Neural crest cell (in vitro differentiated cells): ENCODE measurements at regions not wholly inside any gene's neighbourhood (a gene's known extent, or its start where the extent isn't known, plus 50 kb on each side); places are given as distances from the start of the nearest gene placed in this dataset.

Source experiments
- DNase-seq: peaks from one replicate; pipeline ENCODE4 v3.0.0; 2021; ENCODE audit warnings: low read depth, mixed read lengths, low spot score
- H3K27ac Mint-ChIP-seq: one replicate; pipeline ENCODE4 v1.8.0; 2021; ENCODE audit warnings: mild to moderate bottlenecking, mixed read lengths; ENCODE audit not compliant: unreplicated experiment
- H3K27me3 Mint-ChIP-seq: 2 replicates; pipeline ENCODE4 v1.8.0; 2021; ENCODE audit warnings: low read depth, mild to moderate bottlenecking, mixed read lengths
- H3K36me3 Mint-ChIP-seq: 2 replicates; pipeline ENCODE4 v1.8.0; 2021; ENCODE audit warnings: low read depth, mild to moderate bottlenecking, mixed read lengths
- H3K4me1 Mint-ChIP-seq: 2 replicates; pipeline ENCODE4 v1.8.0; 2021; ENCODE audit warnings: mixed read lengths
- H3K4me3 Mint-ChIP-seq: one replicate; pipeline ENCODE4 v1.8.0; 2021; ENCODE audit warnings: mild to moderate bottlenecking, mixed read lengths
- H3K9me3 Mint-ChIP-seq: 2 replicates; pipeline ENCODE4 v1.8.0; 2021; ENCODE audit warnings: mixed read lengths
- TF ChIP-seq, protein P1 (sequence below): fragments of 200-600 bp; sonication (generic); conservative IDR thresholded peaks from 2 replicates; pipeline ENCODE4 v1.5.0; 2021; ENCODE audit warnings: antibody characterized with exemption, mild to moderate bottlenecking

DNA sequence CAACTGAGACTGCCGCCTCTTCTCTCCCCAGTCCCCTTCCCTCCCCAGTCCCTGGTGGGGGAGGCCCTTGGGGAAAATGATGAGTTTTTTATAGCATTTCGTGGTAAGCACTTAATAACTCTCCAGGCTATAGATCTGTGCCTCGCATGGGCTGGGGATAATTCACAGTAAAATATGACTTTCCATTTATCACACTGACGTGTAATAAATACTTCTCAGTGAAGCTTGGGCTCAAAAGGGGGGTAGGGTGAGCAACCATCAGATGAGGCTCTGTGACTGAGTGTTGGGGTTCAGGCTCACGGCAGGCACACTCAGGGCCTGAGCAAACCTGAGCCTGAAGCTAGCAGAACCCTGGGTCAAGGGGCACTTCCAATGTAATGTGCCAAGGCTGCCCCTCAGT, 101.6 kb downstream of the CCT6B start:
- Mint-ChIP-seq H3K9me3 (no peaks in the 10 kb centered on the region), H3K4me1 (no peaks in the 10 kb centered on the region), H3K4me3 (no peak overlapping the region), H3K27me3 (peaks cover 28% of the 10 kb centered on the region), H3K27ac (peak overlapping the region; percentile 45), H3K36me3 (no peaks in the 10 kb centered on the region)
- TF ChIP-seq, protein P1, sequence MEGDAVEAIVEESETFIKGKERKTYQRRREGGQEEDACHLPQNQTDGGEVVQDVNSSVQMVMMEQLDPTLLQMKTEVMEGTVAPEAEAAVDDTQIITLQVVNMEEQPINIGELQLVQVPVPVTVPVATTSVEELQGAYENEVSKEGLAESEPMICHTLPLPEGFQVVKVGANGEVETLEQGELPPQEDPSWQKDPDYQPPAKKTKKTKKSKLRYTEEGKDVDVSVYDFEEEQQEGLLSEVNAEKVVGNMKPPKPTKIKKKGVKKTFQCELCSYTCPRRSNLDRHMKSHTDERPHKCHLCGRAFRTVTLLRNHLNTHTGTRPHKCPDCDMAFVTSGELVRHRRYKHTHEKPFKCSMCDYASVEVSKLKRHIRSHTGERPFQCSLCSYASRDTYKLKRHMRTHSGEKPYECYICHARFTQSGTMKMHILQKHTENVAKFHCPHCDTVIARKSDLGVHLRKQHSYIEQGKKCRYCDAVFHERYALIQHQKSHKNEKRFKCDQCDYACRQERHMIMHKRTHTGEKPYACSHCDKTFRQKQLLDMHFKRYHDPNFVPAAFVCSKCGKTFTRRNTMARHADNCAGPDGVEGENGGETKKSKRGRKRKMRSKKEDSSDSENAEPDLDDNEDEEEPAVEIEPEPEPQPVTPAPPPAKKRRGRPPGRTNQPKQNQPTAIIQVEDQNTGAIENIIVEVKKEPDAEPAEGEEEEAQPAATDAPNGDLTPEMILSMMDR, result no peak
- DNase-seq, result no peak

DNA sequence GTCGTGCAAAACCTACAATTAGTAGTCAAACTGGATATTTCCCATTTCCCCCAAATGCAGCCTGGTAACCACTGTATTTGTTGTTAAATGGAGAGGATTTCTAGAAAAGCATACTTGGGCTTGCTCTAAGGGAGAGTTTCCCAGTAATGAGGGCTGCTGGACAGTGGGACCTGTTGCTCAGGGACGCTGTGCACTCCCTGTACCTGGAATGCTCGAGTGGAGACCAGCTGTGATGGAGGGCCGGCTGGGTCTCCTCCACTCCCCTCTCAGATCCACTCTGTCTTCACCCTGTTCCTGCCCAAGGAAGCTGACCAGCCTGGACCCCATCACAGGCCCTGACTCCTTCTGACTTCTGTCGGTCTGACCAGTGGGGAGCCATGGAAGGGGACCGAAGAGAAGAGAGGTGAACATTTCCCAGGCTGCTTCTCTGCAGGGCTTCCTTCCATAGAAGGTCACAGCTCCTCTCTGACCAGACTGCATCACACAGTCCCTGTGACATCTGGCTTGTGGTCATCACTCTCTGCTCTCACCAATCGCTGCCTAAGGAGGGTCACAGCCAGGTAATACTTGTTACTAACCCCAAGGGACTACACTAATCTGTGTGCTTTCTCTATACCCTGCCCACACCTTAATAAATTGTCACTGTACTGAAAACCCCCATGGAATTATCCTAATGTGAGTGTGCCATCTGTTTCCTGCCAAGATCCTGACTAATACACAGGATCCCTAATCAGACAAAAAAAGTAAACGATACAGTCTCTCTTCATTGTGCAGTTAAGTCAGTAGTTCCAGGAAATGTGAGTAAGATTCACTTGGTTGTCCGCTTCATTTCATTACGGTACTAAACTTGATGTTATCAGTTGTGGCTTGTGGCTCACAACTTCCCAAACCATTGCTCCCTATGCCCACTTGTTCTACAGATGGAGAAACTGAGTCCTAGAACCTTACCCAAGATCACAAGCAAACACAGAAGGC, 102.4 kb downstream of the CCT6B start:
- TF ChIP-seq, protein P1, result no peak

DNA sequence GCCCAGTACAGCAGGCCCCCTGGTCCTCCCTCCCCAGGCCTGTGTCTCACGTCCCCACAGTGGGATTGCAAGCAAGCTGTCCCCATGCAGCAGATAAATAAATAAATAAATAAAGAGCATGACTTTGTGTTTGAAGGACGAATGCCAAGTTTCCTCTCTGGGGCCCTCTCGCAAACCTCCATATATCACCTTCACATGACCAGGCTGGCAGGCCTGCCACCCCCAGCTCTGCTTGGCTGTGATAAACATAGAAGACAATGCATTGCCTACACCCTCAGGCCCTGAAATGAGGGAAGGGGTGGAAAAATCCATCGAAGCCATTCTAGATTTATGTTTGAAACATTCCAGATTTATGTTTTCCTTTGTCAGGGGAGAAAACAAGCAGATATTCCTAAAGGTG, 107.3 kb downstream of the CCT6B start:
- H3K27me3 Mint-ChIP-seq, result peaks cover 18% of the 10 kb centered on the region
- no peaks in the 10 kb centered on the region for H3K36me3 Mint-ChIP-seq
- H3K4me3 Mint-ChIP-seq, result no peak overlapping the region
- H3K9me3 Mint-ChIP-seq, result no peaks in the 10 kb centered on the region
- TF ChIP-seq, protein P1, result no peak
- no peak overlapping the region for H3K27ac Mint-ChIP-seq
- no peaks in the 10 kb centered on the region for H3K4me1 Mint-ChIP-seq
- DNase-seq, result no peak

More for the DNA sequence above, 102.4 kb downstream of the CCT6B start:
- Mint-ChIP-seq H3K9me3 (no peaks in the 10 kb centered on the region), H3K36me3 (no peaks in the 10 kb centered on the region), H3K4me1 (no peaks in the 10 kb centered on the region), H3K4me3 (no peak overlapping the region), H3K27me3 (peaks cover 27% of the 10 kb centered on the region), H3K27ac (no peak overlapping the region)
- DNase-seq, result no peak

DNA sequence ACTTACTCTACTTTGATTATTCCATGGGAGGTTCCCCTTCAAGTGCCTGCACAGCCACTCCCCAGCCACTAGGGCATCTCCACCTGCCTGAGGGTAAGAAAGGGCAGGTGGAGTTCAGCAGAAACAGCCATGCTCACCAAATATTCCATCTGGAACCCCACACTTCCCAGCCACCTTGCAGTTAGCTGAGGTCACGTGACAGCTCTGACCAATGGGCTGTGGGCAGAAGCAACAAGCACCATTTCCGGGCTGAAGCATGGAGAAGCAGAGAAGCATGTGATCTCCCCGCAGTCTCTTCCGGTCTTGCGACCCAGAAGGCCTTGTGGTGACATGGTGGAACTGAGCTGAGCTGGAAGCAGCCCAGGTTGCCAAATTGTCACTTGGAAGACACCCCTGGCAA, 108.6 kb downstream of the CCT6B start:
- TF ChIP-seq, protein P1, result no peak
- Mint-ChIP-seq H3K27me3 (peaks cover 14% of the 10 kb centered on the region), H3K9me3 (no peaks in the 10 kb centered on the region), H3K4me1 (no peaks in the 10 kb centered on the region), H3K4me3 (no peak overlapping the region), H3K36me3 (no peaks in the 10 kb centered on the region), H3K27ac (no peak overlapping the region)
- DNase-seq, result no peak

DNA sequence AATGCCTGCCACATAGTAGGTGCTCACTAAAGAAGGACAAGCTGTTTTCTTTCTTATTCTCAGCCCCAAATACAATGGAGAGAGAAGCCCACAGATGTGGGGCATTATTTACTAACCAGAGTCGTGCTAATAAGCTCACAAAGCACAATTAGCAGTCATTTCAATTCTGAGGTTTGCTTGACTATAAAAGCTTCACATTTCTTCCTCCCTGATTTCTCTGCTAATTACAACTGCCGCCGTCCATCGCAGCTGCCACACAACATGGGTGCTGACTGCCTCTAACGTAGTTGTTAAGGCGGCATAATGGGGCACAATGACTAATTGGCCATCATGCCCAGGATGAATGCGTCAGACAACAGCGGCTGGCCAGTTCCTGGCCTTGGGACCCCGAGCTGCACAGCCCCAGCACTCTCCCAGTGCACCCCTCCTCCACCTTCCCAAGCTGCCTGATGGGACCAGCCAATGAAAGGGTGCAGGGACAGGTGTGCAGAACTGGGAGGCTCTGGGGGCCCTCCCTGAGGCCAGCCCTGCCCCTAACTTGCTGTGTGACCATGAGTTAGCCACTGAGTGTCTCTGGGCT, 109.2 kb downstream of the CCT6B start:
- H3K4me3 Mint-ChIP-seq, result no peak overlapping the region
- H3K4me1 Mint-ChIP-seq, result no peaks in the 10 kb centered on the region
- peaks cover 14% of the 10 kb centered on the region for H3K27me3 Mint-ChIP-seq
- H3K9me3 Mint-ChIP-seq, result no peaks in the 10 kb centered on the region
- H3K36me3 Mint-ChIP-seq, result no peaks in the 10 kb centered on the region
- H3K27ac Mint-ChIP-seq, result no peak overlapping the region
- DNase-seq, result no peak
- TF ChIP-seq, protein P1, result no peak
